Panc1 (cell line): ENCODE measurements at regions not wholly inside any gene's neighbourhood (a gene's known extent, or its start where the extent isn't known, plus 50 kb on each side); places are given as distances from the start of the nearest gene placed in this dataset.

ENCODE experiments used
- ATAC-seq: fragments of 200-7000 bp; cut with Tn5 transposase; 2 replicates; pipeline ENCODE4 v1.9.1; 2020; ENCODE audit warnings: mild to moderate bottlenecking, moderate library complexity
- BruUV-seq: library from RNA; stranded (reverse); fragments of 400-500 nt; replicated peaks from 2 replicates; lab custom pipeline; 2021; lab: Mats Ljungman, UMichigan
- CTCF ChIA-PET: fragments of 300-600 bp; sonication (Branson Sonifier 250); formaldehyde crosslinking; loops from one replicate; lab custom pipeline; 2022; ENCODE audit warnings: antibody characterized with exemption; lab: Charles Lee
- POLR2A ChIA-PET: fragments of 300-600 bp; sonication (Branson Sonifier 250); formaldehyde crosslinking; loops from one replicate; lab custom pipeline; 2022; ENCODE audit warnings: antibody characterized with exemption; lab: Charles Lee
- DNase-seq: peaks from one replicate; pipeline ENCODE4 v3.0.0-alpha.2; 2010; ENCODE audit warnings: low read depth, low spot score
- H3K27ac ChIP-seq: 2 replicates; pipeline ENCODE4 v1.5.1; 2011; ENCODE audit warnings: mild to moderate bottlenecking, low read length, inconsistent platforms
- H3K27me3 ChIP-seq: fragments of 200-500 bp; sonication (Bioruptor generic); 2 replicates; pipeline ENCODE4 v1.6.0; 2014; ENCODE audit warnings: low read length, inconsistent platforms; ENCODE audit not compliant: control insufficient read depth, insufficient read depth
- H3K36me3 ChIP-seq: fragments of 200-500 bp; sonication (Bioruptor generic); 2 replicates; pipeline ENCODE4 v1.5.1; 2014; ENCODE audit warnings: inconsistent platforms, mild to moderate bottlenecking, low read length, moderate library complexity; ENCODE audit not compliant: control insufficient read depth, insufficient read depth
- H3K4me1 ChIP-seq: 2 replicates; pipeline ENCODE4 v1.5.1; 2011; ENCODE audit warnings: inconsistent platforms, mild to moderate bottlenecking, low read length, moderate library complexity; ENCODE audit not compliant: control insufficient read depth, insufficient read depth
- H3K4me3 ChIP-seq, 2 experiments: 2 replicates each; pipeline ENCODE4 v1.5.1; 2011 to 2012; ENCODE audit warnings: low read depth in 2 of 2, low read length in 2 of 2, mild to moderate bottlenecking in 2 of 2, inconsistent platforms in 1 of 2, moderate library complexity in 1 of 2
- H3K9me3 ChIP-seq: fragments of 200-500 bp; sonication (Bioruptor generic); 2 replicates; pipeline ENCODE4 v1.5.1; 2014; ENCODE audit warnings: low read depth, mild to moderate bottlenecking, inconsistent platforms, low read length, moderate library complexity; ENCODE audit not compliant: control insufficient read depth, insufficient read depth
- CTCF ChIP-seq: fragments of 450-650 bp; IDR thresholded peaks from 2 replicates; pipeline ENCODE4 v1.5.1; 2017; ENCODE audit warnings: mild to moderate bottlenecking
- POLR2AphosphoS5 ChIP-seq: IDR thresholded peaks from 2 replicates; pipeline ENCODE4 v1.6.1; 2012; ENCODE audit warnings: mild to moderate bottlenecking, low read depth, low read length, moderate library complexity
- REST ChIP-seq, 2 experiments: IDR thresholded peaks; 2 replicates each; pipeline ENCODE4 v1.6.1; 2011 to 2012; ENCODE audit warnings: low read depth in 2 of 2, control low read depth in 1 of 2, low read length in 1 of 2, mild to moderate bottlenecking in 1 of 2, moderate library complexity in 1 of 2; ENCODE audit not compliant: insufficient read depth in 1 of 2
- SIN3A ChIP-seq: IDR thresholded peaks from 2 replicates; pipeline ENCODE4 v1.6.1; 2012; ENCODE audit warnings: low read depth, mild to moderate bottlenecking, low read length, moderate library complexity, borderline replicate concordance; ENCODE audit not compliant: insufficient read depth
- TCF7L2 ChIP-seq: IDR thresholded peaks from 2 replicates; pipeline ENCODE4 v1.6.1; 2011; ENCODE audit warnings: mild to moderate bottlenecking, low read depth, low read length, inconsistent platforms
- in situ Hi-C: cut with HindIII; loops from 2 replicates; pipeline ENCODE4 v1.10.0; 2016; ENCODE audit warnings: low sequenced_read_pairs, low pct_unique_long_range_greater_than_20kb
- intact Hi-C: fragments of 100-400 bp; cut with micrococcal nuclease; formaldehyde crosslinking; loops from one replicate; pipeline ENCODE4 v1.10.0; 2022; ENCODE audit not compliant: unreplicated experiment

- Histone ChIP-seq H3K4me3 (no peak overlapping the region), H3K9me3 (no peaks in the 10 kb centered on the region), H3K36me3 (no peaks in the 10 kb centered on the region), H3K27me3 (no peaks in the 10 kb centered on the region), H3K27ac (no peak overlapping the region), H3K4me1 (no peaks in the 10 kb centered on the region)
- DNase-seq (no peak), ATAC-seq (no peak)
- intact Hi-C loops, result no loop called here
- no TSS peak for BruUV-seq
- TF ChIP-seq CTCF (no peak), POLR2AphosphoS5 (no peak), SIN3A (no peak), REST (IDR thresholded peaks at IDR 0.05; ENCODE audit: insufficient read depth in 1 of 2, low read depth in 2 of 2, low read length in 1 of 2) (no peak), TCF7L2 (no peak)
- CTCF ChIA-PET, result no interaction called here
- in situ Hi-C loops, result no loop called here
- POLR2A ChIA-PET, result no interaction called here
Observed at GRCh38 chr3:95476534-95476933, 1337.9 kb upstream of the EPHA6 start.

- Histone ChIP-seq H3K27ac (no peak overlapping the region), H3K27me3 (no peaks in the 10 kb centered on the region), H3K4me3 (no peak overlapping the region), H3K4me1 (no peaks in the 10 kb centered on the region), H3K36me3 (no peaks in the 10 kb centered on the region), H3K9me3 (no peaks in the 10 kb centered on the region)
- intact Hi-C loops (no loop called here), in situ Hi-C loops (no loop called here)
- ChIA-PET CTCF (no interaction called here), POLR2A (no interaction called here)
- DNase-seq (no peak), ATAC-seq (no peak)
- no TSS peak for BruUV-seq
- TF ChIP-seq REST (IDR thresholded peaks at IDR 0.05; ENCODE audit: insufficient read depth in 1 of 2, low read depth in 2 of 2, low read length in 1 of 2), result no peak
- no peak for TF ChIP-seq POLR2AphosphoS5
- TF ChIP-seq SIN3A, result no peak
- no peak for TF ChIP-seq CTCF
- TF ChIP-seq TCF7L2, result no peak
Observed at GRCh38 chr3:95506174-95506573, 1308.2 kb upstream of the EPHA6 start.
